ENCODE measurements at regions not wholly inside any gene's neighbourhood (a gene's known extent, or its start where the extent isn't known, plus 50 kb on each side); places are given as distances from the start of the nearest gene placed in this dataset.

DNA sequence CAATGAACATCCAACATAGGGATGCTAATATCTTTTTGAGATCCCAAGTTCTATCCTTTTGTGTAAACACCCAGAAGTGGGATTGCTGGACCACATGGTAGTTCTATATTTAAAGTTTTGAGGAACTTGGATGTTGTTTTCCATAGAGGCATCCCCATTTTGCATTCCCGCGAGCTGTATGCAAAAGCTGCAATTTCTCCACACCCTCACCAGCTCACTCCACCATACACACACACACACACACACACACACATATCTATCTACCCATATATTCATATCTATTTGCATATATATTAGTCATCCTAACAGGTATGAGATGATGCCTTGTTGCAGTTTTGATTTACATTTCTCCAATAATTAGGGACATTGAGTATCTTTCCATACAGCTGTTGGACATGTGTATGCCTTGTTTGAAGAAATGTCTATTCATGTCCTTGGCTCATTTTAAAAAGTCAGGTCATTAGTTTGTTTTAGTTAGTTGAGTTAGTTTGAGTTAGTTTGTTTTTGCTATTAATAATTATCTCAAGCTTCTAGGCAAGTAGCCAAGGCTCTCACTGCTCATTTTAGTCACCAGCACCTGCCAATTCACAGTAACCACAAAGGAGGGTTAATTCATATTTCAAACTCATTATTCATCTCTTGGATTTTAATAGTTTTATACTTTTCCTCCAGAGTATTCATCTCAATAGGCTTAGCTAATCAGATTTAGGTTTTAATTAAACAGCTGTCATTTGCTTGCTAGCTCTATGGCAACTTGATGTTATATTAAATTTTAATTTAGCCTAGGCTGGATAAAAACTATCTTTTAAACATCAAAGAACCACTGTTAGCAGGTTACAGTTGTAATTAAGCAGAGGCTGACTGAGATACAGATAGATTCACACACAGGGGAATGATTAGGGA lies 1435.9 kb upstream of the TMEM132C start:
- Histone ChIP-seq H3K4me3 (no peak overlapping the region), H3K4me1 (no peaks in the 10 kb centered on the region), H3K9me3 (no peaks in the 10 kb centered on the region), H3K27ac (no peak overlapping the region), H3K36me3 (no peaks in the 10 kb centered on the region), H3K27me3 (no peaks in the 10 kb centered on the region)
- TF ChIP-seq CTCF (IDR thresholded peaks at IDR 0.05 in 4 of 5, conservative IDR thresholded peaks at IDR 0.05 in 1 of 5), result no peak
- no peak for TF ChIP-seq POLR2A (IDR thresholded peaks at IDR 0.05)
- intact Hi-C loops (cut with DNase I; ENCODE audit: low total_unique reads) (no loop called here), in situ Hi-C loops (cut with MboI; ENCODE audit: low sequenced_read_pairs in 4 of 4) (no loop called here)
- DNase-seq (no peak), ATAC-seq (no peak)

- in situ Hi-C loops (cut with MboI; ENCODE audit: low sequenced_read_pairs in 4 of 4), result no loop called here
- peaks cover 0 to 5% (median 0%) of the 10 kb centered on the region in 3 donors for H3K9me3 ChIP-seq
- no peak overlapping the region for H3K27ac ChIP-seq
Observed at GRCh38 chr12:126837697-126838096, 1429.3 kb upstream of the TMEM132C start.

GRCh38 chr12:126843915-126844669 lies 1422.9 kb upstream of the TMEM132C start:
- no peak overlapping the region for H3K27ac ChIP-seq
- no peaks in the 10 kb centered on the region for H3K27me3 ChIP-seq
- ATAC-seq (no peak), DNase-seq (no peak)
- H3K4me3 ChIP-seq, result no peak overlapping the region
- H3K36me3 ChIP-seq, result no peaks in the 10 kb centered on the region
- no peaks in the 10 kb centered on the region for H3K4me1 ChIP-seq
- no peak for TF ChIP-seq POLR2A (IDR thresholded peaks at IDR 0.05)
- TF ChIP-seq CTCF (IDR thresholded peaks at IDR 0.05 in 4 of 5, conservative IDR thresholded peaks at IDR 0.05 in 1 of 5), result no peak
- no peaks in the 10 kb centered on the region for H3K9me3 ChIP-seq
- in situ Hi-C loops (cut with MboI; ENCODE audit: low sequenced_read_pairs in 4 of 4), result no loop called here
- intact Hi-C loops (cut with DNase I; ENCODE audit: low total_unique reads), result no loop called here

More at GRCh38 chr12:126837697-126838096, 1429.3 kb upstream of the TMEM132C start:
- Histone ChIP-seq H3K4me3 (no peak overlapping the region), H3K4me1 (no peaks in the 10 kb centered on the region), H3K36me3 (no peaks in the 10 kb centered on the region), H3K27me3 (no peaks in the 10 kb centered on the region)
- intact Hi-C loops (cut with DNase I; ENCODE audit: low total_unique reads), result no loop called here
- no peak for DNase-seq
- TF ChIP-seq POLR2A (IDR thresholded peaks at IDR 0.05) (no peak), CTCF (IDR thresholded peaks at IDR 0.05 in 4 of 5, conservative IDR thresholded peaks at IDR 0.05 in 1 of 5) (no peak)
- no peak for ATAC-seq

DNA sequence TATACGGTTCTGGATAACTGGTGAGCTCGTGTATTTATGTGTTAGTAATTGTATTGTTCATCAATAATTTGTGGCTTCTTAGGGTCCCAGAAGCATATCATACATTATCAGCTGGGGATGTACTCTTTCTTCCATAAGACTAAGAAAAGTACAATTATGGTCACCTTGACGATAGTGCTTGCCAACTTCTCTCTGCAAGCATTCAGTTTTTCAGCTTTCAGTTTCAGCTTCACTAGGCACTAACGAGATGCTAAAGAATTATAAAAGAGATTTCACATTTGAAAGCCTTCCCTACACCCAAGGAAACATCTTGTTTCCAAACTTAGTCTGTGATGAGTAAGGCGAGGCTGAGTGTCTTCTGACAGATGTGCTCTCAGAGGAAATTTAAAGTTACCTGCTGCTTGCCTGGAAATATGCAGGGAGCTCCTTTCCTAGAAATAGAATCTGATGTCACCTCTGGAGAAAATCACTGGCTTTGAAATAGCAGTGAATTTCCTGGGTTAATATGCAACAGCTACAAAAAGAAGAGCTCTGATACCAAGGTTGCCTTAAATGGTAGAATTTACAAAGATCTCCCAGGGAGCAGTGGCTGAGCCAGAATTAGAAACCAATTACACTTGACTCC lies 1419.9 kb upstream of the TMEM132C start:
- Histone ChIP-seq H3K36me3 (no peaks in the 10 kb centered on the region), H3K27me3 (no peaks in the 10 kb centered on the region), H3K9me3 (no peaks in the 10 kb centered on the region), H3K27ac (no peak overlapping the region), H3K4me3 (no peak overlapping the region), H3K4me1 (no peaks in the 10 kb centered on the region)
- no peak for DNase-seq
- TF ChIP-seq POLR2A (IDR thresholded peaks at IDR 0.05) (no peak), CTCF (IDR thresholded peaks at IDR 0.05 in 4 of 5, conservative IDR thresholded peaks at IDR 0.05 in 1 of 5) (no peak)
- intact Hi-C loops (cut with DNase I; ENCODE audit: low total_unique reads), result no loop called here
- no peak for ATAC-seq
- in situ Hi-C loops (cut with MboI; ENCODE audit: low sequenced_read_pairs in 4 of 4), result no loop called here

All from gastrocnemius medialis (tissue), 4 donors.